ENCODE measurements at regions not wholly inside any gene's neighbourhood (a gene's known extent, or its start where the extent isn't known, plus 50 kb on each side); places are given as distances from the start of the nearest gene placed in this dataset.

GRCh38 chr7:13016036-13016581, 328.7 kb downstream of the ARL4A start:
- DNase-seq, result no peak
- no peaks in the 10 kb centered on the region for H3K27me3 ChIP-seq
- H3K4me3 ChIP-seq, result no peak overlapping the region
- TF ChIP-seq CTCF (IDR thresholded peaks at IDR 0.05) (no peak), EP300 (IDR thresholded peaks at IDR 0.05) (no peak), POLR2AphosphoS5 (IDR thresholded peaks at IDR 0.05) (no peak), POLR2A (IDR thresholded peaks at IDR 0.05) (no peak)
- H3K27ac ChIP-seq, result no peak overlapping the region
- WGBS, 5 donors, result 90 to 94% (median 92%) methylated on average over 11 of the region's 11 CpGs
- no peaks in the 10 kb centered on the region for H3K9me3 ChIP-seq
- intact Hi-C loops (cut with DNase I; ENCODE audit: low total_unique reads), result no loop called here
- no peaks in the 10 kb centered on the region for H3K36me3 ChIP-seq
- H3K4me1 ChIP-seq, result peaks cover 0 to 16% (median 4%) of the 10 kb centered on the region in 4 donors

- H3K9me3 ChIP-seq, result no peaks in the 10 kb centered on the region
- no peaks in the 10 kb centered on the region for H3K36me3 ChIP-seq
- no peak for TF ChIP-seq POLR2AphosphoS5 (IDR thresholded peaks at IDR 0.05)
- no peak overlapping the region for H3K4me3 ChIP-seq
- no peaks in the 10 kb centered on the region for H3K27me3 ChIP-seq
- peak in 1 of 2 donors; percentile 23 for DNase-seq
- peaks cover 0 to 16% (median 4%) of the 10 kb centered on the region in 4 donors for H3K4me1 ChIP-seq
- H3K27ac ChIP-seq, result no peak overlapping the region
- intact Hi-C loops (cut with DNase I; ENCODE audit: low total_unique reads), result no loop called here
- WGBS, 5 donors, result 77 to 89% (median 84%) methylated on average over 9 of the region's 9 CpGs
Measured at GRCh38 chr7:13016592-13017332, 329.3 kb downstream of the ARL4A start.

- Histone ChIP-seq H3K4me3 (no peak overlapping the region), H3K27me3 (no peaks in the 10 kb centered on the region), H3K9me3 (no peaks in the 10 kb centered on the region), H3K27ac (no peak overlapping the region), H3K4me1 (peaks cover 0 to 16% (median 4%) of the 10 kb centered on the region in 4 donors), H3K36me3 (no peaks in the 10 kb centered on the region)
- 24 to 31% (median 27%) methylated on average over 4 of the region's 4 CpGs for WGBS, 5 donors
- intact Hi-C loops (cut with DNase I; ENCODE audit: low total_unique reads), result no loop called here
- no peak for TF ChIP-seq EP300 (IDR thresholded peaks at IDR 0.05)
- TF ChIP-seq CTCF (IDR thresholded peaks at IDR 0.05), result no peak
- TF ChIP-seq POLR2AphosphoS5 (IDR thresholded peaks at IDR 0.05), result no peak
- no peak for TF ChIP-seq POLR2A (IDR thresholded peaks at IDR 0.05)
- no peak for DNase-seq
Measured at GRCh38 chr7:13017333-13017857, 330.0 kb downstream of the ARL4A start.

GRCh38 chr7:13017881-13018280, 330.4 kb downstream of the ARL4A start:
- intact Hi-C loops (cut with DNase I; ENCODE audit: low total_unique reads), result no loop called here
- DNase-seq, result no peak
- Histone ChIP-seq H3K9me3 (no peaks in the 10 kb centered on the region), H3K27ac (no peak overlapping the region), H3K27me3 (no peaks in the 10 kb centered on the region), H3K4me3 (no peak overlapping the region), H3K36me3 (no peaks in the 10 kb centered on the region), H3K4me1 (peaks cover 0 to 16% (median 4%) of the 10 kb centered on the region in 4 donors)
- TF ChIP-seq EP300 (IDR thresholded peaks at IDR 0.05), result no peak
- no peak for TF ChIP-seq CTCF (IDR thresholded peaks at IDR 0.05)
- TF ChIP-seq POLR2AphosphoS5 (IDR thresholded peaks at IDR 0.05), result no peak
- no peak for TF ChIP-seq POLR2A (IDR thresholded peaks at IDR 0.05)

Measured in stomach (tissue), 8 donors.